ENCODE measurements at regions not wholly inside any gene's neighbourhood (a gene's known extent, or its start where the extent isn't known, plus 50 kb on each side); places are given as distances from the start of the nearest gene placed in this dataset.

DNA sequence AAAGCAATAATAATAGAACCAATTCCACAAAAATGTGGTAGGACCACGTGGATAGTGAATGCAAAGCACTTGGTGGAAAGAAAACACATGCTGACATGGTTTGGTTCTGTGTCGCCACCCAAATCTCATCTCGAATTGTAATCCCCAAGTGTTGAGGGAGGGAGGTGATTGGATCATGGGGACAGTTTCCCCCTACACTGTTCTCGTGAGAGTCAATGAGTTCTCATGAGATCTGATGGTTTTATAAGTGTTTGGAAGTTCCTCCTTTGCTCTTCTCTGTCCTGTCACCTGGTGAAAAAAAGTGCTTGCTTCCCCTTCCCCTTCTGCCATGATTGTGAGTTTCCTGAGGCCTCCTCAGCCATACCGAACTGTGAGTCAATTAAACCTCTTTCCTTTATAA lies 421.9 kb upstream of the CADM1 start:
- Mint-ChIP-seq H3K4me1 (no peaks in the 10 kb centered on the region), H3K9me3 (no peaks in the 10 kb centered on the region), H3K27me3 (no peaks in the 10 kb centered on the region), H3K27ac (no peak overlapping the region), H3K36me3 (no peaks in the 10 kb centered on the region), H3K4me3 (no peak overlapping the region)

DNA sequence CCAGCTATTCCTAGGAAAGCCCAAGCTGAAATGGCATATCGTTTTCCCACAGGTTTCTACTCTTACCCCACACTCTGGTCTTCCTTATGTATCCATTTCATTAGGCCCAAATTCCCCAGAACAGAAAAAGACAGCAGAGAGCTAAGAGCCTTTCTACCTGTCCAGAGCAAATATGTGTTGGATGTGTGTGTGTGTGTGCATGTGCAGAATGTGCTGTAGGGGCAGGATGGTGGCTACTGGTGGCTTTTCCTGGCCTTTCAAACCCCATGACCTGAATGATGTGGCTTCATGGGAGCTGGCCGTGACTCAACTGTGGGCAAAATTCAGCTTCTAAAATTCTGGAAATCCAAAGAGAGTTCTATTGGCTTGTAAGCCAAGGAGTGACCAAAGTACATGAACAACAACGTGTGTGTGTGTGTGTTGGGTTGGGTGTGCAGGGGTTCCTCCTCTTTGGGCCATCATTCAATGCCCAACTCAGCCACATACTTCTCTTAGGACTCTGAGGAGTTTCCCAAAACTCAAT lies 421.4 kb upstream of the CADM1 start:
- Mint-ChIP-seq H3K27ac (no peak overlapping the region), H3K4me1 (no peaks in the 10 kb centered on the region), H3K4me3 (no peak overlapping the region), H3K27me3 (no peaks in the 10 kb centered on the region), H3K9me3 (no peaks in the 10 kb centered on the region), H3K36me3 (no peaks in the 10 kb centered on the region)

DNA sequence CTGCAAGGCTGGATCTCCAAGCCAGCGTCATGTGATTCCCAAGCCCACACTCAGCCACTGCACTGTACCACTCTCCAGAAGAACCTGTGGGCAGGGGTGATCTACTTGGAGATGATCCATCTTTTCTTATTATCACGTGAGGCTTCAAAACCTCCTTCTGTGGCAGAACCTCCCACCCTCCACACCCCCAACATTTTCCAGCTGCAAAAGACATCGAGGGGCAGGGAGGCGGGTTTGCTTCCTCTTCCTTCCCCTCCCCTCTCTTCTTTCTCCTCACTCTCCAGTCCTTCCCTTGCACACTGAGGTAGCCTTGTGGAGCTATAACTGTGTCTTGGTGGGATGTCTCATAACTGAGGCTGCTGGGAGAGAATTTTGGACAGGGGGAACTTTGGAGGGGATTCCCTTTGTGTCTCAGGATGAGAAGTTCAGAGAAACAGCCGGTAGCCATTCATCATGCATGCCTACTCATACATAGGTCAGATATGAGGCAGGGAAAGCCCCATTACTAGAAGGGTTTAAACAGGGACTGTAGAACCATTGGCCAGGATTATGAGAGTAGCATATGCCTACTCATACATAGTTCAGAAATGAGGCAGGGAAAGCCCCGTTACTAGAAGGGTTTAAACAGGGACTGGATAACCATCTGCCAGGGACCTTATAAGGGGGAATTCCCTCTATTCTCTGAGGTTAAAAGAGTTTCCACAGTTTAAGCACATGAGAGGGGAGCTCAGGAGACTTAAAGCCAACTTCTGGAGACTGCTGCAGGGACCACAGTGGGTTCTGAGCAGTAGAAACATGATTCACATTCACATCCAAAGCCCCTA lies 420.7 kb upstream of the CADM1 start:
- Mint-ChIP-seq H3K27me3 (no peaks in the 10 kb centered on the region), H3K27ac (no peak overlapping the region), H3K4me3 (no peak overlapping the region), H3K9me3 (no peaks in the 10 kb centered on the region), H3K4me1 (no peaks in the 10 kb centered on the region), H3K36me3 (no peaks in the 10 kb centered on the region)

DNA sequence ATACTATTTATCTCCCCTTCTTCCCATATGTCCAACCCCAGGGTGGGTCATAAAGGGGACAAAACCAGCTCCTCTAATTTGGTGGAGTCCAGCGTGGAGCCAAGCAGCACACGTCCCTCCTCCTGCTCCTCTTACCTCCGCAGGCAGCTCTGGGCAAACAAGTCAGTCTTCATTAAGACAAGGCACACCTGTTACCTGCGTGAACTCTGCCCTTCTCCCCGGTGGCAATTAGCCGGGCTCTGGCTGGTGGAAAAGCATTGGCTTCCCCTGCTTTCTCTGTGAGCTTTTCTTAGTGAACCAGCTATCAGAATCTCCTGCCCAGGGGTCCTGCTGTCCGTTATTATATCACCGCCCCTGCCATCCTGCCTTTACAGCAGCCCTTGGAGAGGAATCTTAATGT lies 418.7 kb upstream of the CADM1 start:
- no peak overlapping the region for H3K4me3 Mint-ChIP-seq
- no peaks in the 10 kb centered on the region for H3K36me3 Mint-ChIP-seq
- H3K27ac Mint-ChIP-seq: no peak overlapping the region
- H3K9me3 Mint-ChIP-seq: no peaks in the 10 kb centered on the region
- no peaks in the 10 kb centered on the region for H3K27me3 Mint-ChIP-seq
- no peaks in the 10 kb centered on the region for H3K4me1 Mint-ChIP-seq

DNA sequence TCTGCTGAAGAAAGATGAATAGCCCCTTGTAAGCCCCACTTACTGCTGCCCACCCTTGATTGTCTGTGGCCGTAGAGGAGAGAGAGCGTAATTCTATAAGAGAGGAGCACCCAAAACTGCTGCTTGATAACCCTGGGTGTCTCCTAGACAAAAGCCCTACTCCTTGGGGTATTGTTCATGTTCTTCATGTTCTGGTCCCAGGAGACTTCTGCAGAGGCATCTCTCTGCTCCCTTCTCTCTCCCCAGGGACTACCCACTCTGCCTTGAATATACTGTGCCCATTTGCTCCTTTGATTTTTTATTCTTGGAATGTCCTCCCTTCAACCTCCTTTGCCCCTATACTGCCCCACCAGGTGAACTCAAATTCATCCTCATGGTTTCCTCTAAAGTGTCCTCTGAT lies 417.8 kb upstream of the CADM1 start:
- Mint-ChIP-seq H3K4me1 (no peaks in the 10 kb centered on the region), H3K4me3 (no peak overlapping the region), H3K27me3 (no peaks in the 10 kb centered on the region), H3K36me3 (no peaks in the 10 kb centered on the region), H3K27ac (no peak overlapping the region), H3K9me3 (no peaks in the 10 kb centered on the region)

DNA sequence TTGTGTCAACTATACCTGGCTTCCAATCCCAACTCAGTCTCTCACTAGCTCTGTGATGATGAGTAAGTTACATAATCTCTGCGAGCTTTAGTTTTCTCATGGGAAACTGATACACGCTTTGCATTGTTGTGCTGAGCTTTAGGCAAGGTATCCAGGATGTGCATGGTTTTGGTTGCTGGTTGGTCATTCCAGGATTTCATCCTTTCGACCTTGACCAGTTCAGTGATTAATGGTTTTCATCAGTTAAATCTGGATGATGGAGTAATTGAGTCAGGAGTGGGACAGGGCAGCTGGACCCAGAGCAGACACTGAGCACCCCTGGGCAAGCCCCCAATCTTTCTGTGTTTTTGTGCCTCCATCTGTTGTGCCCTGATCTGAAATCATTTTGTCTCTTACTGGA lies 417.3 kb upstream of the CADM1 start:
- Mint-ChIP-seq H3K36me3 (no peaks in the 10 kb centered on the region), H3K27ac (no peak overlapping the region), H3K4me3 (no peak overlapping the region), H3K27me3 (no peaks in the 10 kb centered on the region), H3K9me3 (no peaks in the 10 kb centered on the region), H3K4me1 (no peaks in the 10 kb centered on the region)

DNA sequence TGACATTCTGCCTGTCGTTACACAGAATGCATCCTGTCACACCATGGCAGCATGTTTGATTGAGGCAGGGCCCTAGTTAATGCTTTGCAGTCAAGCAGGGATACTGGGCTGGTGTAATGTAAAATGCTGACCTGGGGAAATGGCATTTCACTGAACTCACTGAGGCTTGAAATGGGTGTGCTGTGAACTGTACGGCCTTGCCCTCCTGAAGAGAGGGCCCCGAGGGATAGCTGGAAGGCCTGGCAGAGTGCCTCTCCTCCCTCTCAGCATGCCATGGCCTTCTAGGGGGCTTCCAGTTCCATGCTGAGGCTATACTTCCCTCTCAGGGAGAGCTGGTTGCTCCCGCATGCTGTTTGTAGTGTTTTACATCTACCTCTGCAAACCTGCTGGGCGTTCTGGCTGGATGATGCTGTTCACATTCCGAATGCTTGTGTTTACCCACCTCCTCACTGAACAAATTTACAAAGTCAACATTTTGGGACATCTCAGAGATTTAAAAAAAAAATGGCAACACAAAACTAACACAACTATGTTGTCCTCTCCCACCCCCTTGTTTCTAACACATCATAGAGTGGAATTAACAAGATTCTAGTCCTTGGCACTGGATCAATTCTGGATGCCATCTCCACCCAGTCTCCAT lies 416.7 kb upstream of the CADM1 start:
- Mint-ChIP-seq H3K27ac (no peak overlapping the region), H3K9me3 (no peaks in the 10 kb centered on the region), H3K36me3 (no peaks in the 10 kb centered on the region), H3K27me3 (no peaks in the 10 kb centered on the region), H3K4me1 (no peaks in the 10 kb centered on the region), H3K4me3 (no peak overlapping the region)

DNA sequence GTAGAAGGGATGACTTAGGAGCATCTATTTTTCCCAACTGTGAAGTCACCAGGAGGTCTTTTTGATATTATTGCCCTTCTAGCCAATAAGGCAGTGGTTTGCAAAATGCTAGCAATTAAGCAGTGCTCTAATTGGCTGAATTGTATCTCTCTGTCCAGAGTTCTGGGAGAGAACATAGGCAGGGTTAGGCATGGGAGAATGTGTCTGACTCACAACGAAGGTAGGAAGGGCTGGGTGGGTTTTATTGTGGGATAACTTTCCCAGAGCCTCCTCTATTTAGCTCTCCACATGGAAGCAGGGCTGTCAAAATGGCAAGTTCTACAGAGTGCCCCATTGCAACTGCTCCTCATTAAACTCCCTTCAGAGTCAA lies 415.9 kb upstream of the CADM1 start:
- H3K4me1 Mint-ChIP-seq: no peaks in the 10 kb centered on the region
- H3K27ac Mint-ChIP-seq: no peak overlapping the region
- no peaks in the 10 kb centered on the region for H3K9me3 Mint-ChIP-seq

DNA sequence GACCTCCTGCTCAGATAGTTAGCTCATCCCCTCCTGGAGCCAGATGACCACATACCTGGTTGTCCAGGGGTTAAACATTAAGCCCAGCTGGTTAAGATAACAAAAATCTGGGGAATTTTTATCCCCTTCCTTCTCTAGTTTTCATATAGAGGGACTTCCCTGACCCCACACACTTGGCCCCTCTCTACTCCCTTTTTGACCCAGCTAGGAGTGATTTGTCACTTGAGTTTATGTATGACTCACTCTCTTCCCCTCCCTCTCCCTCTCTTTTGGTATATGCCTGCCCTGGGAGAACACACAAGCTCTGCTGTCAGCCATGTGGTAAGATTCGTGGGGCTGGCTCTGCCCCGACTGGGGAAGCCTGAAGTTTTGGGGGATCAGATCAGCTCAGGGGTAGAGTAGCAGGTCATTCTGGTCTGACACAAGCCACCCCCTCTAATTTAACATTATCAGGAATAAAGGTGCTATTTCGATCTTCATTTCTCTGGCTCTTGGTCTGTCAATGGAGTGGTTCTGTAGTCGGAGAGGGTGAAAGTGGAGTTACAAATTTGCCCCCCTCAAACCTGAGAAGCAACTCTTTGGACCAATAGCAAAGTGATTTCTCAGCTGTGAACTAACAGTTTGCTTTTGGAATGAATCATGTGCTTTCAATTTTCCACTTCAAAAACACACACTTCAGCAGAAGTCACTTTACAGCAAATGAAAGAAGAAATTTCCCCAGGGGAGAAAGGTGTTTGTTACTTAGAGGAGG lies 415.3 kb upstream of the CADM1 start:
- Mint-ChIP-seq H3K27me3 (no peaks in the 10 kb centered on the region), H3K4me3 (no peak overlapping the region), H3K27ac (no peak overlapping the region), H3K36me3 (no peaks in the 10 kb centered on the region), H3K9me3 (no peaks in the 10 kb centered on the region), H3K4me1 (no peaks in the 10 kb centered on the region)

More for the DNA sequence above, 415.9 kb upstream of the CADM1 start:
- no peaks in the 10 kb centered on the region for H3K36me3 Mint-ChIP-seq
- H3K27me3 Mint-ChIP-seq: no peaks in the 10 kb centered on the region
- H3K4me3 Mint-ChIP-seq: no peak overlapping the region

DNA sequence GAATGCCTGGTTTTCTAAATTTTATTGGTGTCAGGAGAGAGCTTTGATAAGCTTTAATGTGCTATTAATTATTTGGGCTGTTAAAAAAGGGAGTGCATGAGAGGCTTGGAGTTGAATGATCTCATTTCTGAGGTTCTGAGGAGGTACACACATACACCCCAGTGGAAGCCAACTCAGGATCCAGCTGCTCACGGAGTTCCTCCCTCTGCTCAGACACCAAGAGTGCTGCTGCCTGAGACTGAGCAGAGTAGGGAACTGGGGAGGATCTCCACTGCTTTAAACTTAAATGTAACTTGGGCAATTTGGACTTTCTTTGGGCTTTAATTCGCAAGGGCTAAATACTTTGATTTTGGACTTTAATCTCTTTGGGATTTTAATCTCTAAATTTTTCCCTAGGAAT lies 414.4 kb upstream of the CADM1 start:
- no peak overlapping the region for H3K27ac Mint-ChIP-seq
- no peak overlapping the region for H3K4me3 Mint-ChIP-seq
- H3K4me1 Mint-ChIP-seq: no peaks in the 10 kb centered on the region
- no peaks in the 10 kb centered on the region for H3K36me3 Mint-ChIP-seq
- H3K9me3 Mint-ChIP-seq: no peaks in the 10 kb centered on the region
- H3K27me3 Mint-ChIP-seq: no peaks in the 10 kb centered on the region

DNA sequence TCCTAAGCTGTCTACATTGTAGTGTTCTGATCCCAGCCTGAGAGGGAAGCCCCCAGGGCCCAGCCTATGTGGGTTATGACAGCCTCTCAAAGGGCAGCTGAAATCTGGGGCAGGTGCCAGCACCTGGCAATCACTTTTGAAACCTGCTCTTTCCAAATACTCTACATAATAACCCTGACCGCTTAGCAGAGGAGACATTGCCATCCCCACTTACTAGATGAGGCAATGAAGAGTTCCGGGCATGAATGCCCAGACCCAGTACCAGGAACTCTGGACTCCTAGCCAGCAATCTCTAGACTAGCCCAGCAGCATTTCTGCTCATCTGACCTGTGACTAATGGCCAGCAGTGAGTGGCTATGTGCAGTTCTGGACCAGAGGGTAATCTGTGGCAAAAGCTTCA lies 412.4 kb upstream of the CADM1 start:
- H3K36me3 Mint-ChIP-seq: no peaks in the 10 kb centered on the region
- no peak overlapping the region for H3K27ac Mint-ChIP-seq
- no peaks in the 10 kb centered on the region for H3K4me1 Mint-ChIP-seq
- H3K27me3 Mint-ChIP-seq: no peaks in the 10 kb centered on the region
- H3K9me3 Mint-ChIP-seq: no peaks in the 10 kb centered on the region
- no peak overlapping the region for H3K4me3 Mint-ChIP-seq

DNA sequence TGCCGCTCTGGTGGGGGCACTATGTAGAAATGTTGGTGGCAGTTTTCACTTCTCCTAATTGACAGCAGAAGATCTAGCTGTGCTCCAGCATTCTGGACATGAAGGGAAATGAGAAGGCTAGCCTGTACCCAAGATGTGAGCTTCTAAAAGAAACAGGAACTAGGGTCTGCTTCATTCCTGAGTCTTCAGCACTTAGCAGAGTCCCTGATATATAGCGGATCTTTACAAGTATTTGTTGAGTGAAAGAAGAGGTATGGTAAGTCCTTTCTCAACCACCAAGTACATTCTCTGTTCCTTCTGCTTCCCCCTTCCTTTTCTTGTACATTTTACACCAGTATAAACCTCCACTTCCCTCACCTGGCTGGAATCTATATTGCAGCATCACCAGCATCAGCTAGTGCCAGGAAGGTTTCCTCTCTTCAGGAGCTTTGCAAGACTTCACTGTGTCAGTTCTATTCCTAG lies 408.3 kb upstream of the CADM1 start:
- no peaks in the 10 kb centered on the region for H3K36me3 Mint-ChIP-seq

DNA sequence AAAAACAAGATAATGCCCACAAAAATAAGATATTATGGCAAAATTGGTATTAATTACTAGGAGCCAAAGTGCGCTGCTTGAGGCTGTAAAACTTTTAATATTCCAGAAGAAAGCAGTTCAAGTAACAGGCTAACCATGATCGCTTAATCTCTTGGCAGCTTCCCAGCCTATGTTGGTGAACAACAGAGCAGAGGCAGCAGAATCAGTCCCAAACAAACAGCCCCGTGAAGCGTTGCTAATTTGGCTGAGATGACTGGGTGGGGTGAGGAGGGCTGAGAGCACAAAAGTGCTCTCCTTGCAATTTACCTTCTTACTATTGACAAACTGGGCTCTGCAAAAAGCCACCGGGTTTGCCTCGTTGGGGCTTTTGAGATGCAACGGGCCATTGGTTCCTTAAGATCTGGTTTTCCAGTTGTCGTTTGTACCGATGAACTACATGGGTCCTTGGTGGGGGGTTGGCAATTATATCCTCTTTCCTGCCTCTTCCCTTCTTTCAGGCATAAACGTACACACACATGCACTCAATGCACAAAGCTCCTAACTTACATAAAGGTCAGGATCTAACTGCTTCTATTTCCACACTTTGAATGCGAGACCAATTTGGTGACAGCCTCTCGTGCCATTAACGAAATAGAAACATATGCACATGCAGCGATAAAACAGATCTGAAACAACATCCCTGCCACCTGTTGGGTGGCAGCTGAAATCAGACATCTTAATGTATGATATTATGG lies 407.6 kb upstream of the CADM1 start:
- Mint-ChIP-seq H3K36me3 (no peaks in the 10 kb centered on the region), H3K4me3 (no peak overlapping the region), H3K27ac (no peak overlapping the region), H3K27me3 (no peaks in the 10 kb centered on the region), H3K4me1 (no peaks in the 10 kb centered on the region), H3K9me3 (no peaks in the 10 kb centered on the region)

More for the DNA sequence above, 408.3 kb upstream of the CADM1 start:
- Mint-ChIP-seq H3K4me1 (no peaks in the 10 kb centered on the region), H3K27me3 (no peaks in the 10 kb centered on the region), H3K27ac (no peak overlapping the region), H3K4me3 (no peak overlapping the region), H3K9me3 (no peaks in the 10 kb centered on the region)

DNA sequence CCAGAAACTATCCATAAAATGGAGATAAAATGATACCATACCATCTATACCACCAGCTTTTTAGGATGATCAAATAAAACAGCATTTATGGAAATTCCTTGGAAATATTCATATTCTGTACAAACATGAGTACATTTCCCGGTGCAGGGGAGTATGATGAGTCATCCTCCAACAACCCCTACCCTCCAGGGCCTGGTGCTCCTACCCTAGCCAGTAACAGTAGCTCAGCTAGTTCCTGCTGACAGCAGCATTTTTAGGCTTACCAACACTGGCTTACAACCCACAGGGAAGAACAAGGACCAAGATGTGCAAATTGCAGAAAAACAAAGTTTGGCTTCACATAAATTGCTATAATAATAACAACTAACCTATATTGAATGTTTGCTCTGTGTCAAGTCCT lies 406.2 kb upstream of the CADM1 start:
- H3K36me3 Mint-ChIP-seq: no peaks in the 10 kb centered on the region
- no peak overlapping the region for H3K27ac Mint-ChIP-seq
- no peaks in the 10 kb centered on the region for H3K9me3 Mint-ChIP-seq
- peaks cover 1% of the 10 kb centered on the region for H3K27me3 Mint-ChIP-seq
- no peaks in the 10 kb centered on the region for H3K4me1 Mint-ChIP-seq
- H3K4me3 Mint-ChIP-seq: no peak overlapping the region

DNA sequence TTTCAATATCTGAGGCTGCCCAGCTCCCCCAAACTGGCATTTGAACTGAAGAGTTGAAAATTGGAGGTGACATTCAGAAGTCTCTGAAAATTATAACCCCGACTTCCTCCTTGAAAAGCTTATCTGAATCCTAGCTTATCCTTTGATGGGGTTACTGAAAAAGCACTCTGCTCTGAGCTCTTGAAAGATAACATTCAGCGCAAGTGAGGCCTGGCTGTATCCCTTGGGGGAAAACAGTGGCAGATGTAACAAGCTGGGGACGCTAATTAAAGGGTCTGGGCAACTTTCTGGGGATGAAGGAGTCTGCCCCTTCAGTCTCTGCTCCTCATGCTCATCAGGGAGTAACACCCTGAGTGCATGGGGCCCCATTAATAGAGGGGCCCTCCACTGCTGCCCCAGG lies 402.0 kb upstream of the CADM1 start:
- no peaks in the 10 kb centered on the region for H3K4me1 Mint-ChIP-seq
- H3K36me3 Mint-ChIP-seq: no peaks in the 10 kb centered on the region
- H3K9me3 Mint-ChIP-seq: no peaks in the 10 kb centered on the region
- H3K4me3 Mint-ChIP-seq: no peak overlapping the region
- H3K27me3 Mint-ChIP-seq: peaks cover 1% of the 10 kb centered on the region
- no peak overlapping the region for H3K27ac Mint-ChIP-seq

Data from activated naive CD4-positive, alpha-beta T cell treated with anti-CD3 and anti-CD28 coated beads, Interleukin-2, amount 50 U/mL, for 24 hours (primary cell).